C4-2B (cell line): ENCODE measurements at regions not wholly inside any gene's neighbourhood (a gene's known extent, or its start where the extent isn't known, plus 50 kb on each side); places are given as distances from the start of the nearest gene placed in this dataset.

Experiments used
- H3K27ac ChIP-seq: fragments of 450-650 bp; 2 replicates; pipeline ENCODE4 v1.5.1; 2017
- ZFX ChIP-seq: fragments of 450-650 bp; IDR thresholded peaks from 2 replicates; pipeline ENCODE4 v1.6.1; 2017
- TF ChIP-seq, protein P1 (sequence below): fragments of 450-650 bp; conservative IDR thresholded peaks from 2 replicates; pipeline ENCODE4 v1.5.1; 2017; ENCODE audit warnings: mild to moderate bottlenecking

DNA sequence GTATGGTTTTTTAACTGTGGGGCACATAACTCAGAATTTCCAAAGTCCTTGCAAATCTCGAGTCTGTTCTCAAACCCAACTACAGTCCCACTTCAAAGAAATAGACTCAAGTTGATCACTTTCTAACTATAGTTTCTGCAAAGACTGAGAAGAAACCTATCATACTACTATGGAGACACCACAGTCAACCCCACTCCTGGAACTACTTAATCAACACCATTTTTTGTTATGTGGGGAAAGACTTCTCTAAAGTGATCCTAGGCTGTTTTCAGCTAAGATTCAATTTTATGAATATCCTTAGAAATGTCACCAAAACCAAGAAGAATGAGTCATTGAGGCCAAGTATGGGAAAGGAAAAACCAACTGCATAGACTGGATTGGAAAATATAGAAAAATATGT lies 198.8 kb downstream of the WDR11 start:
- H3K27ac ChIP-seq = no peak overlapping the region
- no peak for TF ChIP-seq ZFX
- TF ChIP-seq, protein P1, sequence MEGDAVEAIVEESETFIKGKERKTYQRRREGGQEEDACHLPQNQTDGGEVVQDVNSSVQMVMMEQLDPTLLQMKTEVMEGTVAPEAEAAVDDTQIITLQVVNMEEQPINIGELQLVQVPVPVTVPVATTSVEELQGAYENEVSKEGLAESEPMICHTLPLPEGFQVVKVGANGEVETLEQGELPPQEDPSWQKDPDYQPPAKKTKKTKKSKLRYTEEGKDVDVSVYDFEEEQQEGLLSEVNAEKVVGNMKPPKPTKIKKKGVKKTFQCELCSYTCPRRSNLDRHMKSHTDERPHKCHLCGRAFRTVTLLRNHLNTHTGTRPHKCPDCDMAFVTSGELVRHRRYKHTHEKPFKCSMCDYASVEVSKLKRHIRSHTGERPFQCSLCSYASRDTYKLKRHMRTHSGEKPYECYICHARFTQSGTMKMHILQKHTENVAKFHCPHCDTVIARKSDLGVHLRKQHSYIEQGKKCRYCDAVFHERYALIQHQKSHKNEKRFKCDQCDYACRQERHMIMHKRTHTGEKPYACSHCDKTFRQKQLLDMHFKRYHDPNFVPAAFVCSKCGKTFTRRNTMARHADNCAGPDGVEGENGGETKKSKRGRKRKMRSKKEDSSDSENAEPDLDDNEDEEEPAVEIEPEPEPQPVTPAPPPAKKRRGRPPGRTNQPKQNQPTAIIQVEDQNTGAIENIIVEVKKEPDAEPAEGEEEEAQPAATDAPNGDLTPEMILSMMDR = no peak

DNA sequence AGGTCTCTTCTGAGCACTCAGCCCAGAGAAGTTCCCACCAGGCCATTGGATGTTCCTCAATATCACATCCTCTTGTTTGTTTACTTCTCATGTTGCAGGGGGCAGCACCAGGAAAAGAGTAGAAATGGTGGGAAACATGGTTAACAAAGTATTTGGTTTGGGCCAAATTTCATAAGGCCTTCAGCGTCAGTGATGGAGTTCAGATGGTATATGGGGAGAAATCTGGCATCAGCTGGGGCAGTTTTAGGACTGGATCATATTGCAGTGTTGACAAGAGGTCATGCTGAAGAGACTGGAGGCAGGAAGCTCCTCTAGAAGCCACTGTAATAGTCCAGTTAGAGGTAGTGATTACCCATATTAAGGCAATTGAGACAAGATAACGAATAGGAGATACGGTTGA lies 200.0 kb downstream of the WDR11 start:
- H3K27ac ChIP-seq = no peak overlapping the region
- TF ChIP-seq, protein P1 = no peak
- no peak for TF ChIP-seq ZFX

DNA sequence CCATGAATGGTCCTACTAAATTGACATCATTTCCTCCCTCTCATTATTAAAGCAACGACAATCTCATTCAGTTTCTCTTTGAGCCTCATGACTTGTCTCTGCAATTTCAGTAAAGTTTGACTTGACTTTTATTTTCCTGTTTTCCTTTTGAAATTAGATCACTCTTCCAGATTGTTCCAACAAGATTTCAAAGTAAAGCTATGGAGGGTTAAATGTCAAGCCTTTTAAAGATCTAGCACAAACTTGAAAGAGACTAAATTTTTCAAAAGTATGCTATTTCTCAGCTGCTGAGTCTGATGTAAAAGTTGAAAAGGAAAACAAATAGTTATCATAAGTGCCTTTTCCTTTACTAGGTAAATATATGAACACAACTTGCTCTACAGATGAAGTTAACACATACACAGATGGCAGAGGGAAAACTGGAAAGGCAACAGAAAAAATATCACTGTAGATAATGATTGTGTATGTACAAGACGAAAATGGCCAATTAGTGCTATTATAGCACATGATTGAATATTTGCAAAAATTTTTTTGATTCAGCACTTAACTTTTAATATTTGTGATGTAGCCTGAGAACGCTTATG lies 200.6 kb downstream of the WDR11 start:
- no peak overlapping the region for H3K27ac ChIP-seq
- TF ChIP-seq, protein P1 = no peak
- TF ChIP-seq ZFX = no peak

DNA sequence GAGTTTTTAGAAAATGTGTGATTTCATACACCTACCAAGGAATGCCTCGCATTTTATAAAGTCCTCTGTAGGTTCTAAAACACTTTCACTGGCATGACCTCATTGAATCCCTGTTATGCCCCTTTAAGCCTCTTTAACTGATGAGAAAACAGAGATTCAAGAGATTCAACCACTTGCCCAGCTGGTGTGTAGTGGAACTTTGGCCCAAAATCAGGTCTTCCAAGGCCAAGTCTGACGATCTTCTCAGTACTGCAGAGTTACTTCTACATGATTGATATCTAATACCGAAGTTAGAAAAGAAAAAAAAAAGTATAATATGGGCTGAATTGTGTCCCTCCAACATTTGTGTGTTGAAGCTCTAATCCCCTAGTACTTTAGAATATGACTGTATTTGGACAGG lies 202.0 kb downstream of the WDR11 start:
- H3K27ac ChIP-seq = no peak overlapping the region
- TF ChIP-seq, protein P1 = no peak
- TF ChIP-seq ZFX = no peak

DNA sequence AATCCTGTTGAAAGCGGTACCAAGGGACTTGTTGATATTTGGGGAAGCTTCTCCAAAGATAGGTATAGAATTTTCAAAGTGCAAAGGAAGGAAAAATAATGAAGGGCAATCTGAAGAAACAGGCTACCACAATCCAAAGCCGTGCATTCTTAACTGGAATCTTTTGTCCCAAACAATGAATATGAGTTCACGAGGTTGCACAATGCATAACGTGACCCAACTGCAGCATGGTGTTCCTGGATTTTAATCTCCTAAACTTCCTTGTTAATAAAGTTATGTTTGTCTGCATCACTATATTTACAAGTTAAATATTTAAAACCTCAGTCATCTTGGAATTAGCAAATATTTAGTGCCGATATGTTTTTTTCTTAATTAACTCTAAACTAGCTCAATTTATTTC lies 203.7 kb downstream of the WDR11 start:
- no peak for TF ChIP-seq ZFX
- TF ChIP-seq, protein P1 = no peak
- no peak overlapping the region for H3K27ac ChIP-seq

DNA sequence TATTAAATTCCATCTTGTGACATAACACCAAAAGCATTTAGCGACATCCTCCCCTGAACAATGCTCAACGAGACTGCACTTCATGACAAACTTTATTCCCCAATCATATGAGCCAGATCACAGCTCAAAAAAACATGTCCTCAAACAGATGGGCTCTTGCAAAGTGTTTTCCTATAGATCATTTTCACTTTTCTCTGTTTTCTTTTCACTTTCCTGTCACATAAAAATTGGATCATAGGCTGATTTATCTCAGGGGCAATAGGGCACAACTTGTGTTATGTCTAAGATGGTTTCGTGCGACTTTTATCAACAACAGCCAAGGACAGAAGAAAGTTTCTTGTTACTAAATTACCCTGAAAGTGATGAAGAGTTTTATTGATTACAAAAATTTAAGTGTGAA lies 206.1 kb downstream of the WDR11 start:
- no peak overlapping the region for H3K27ac ChIP-seq
- TF ChIP-seq, protein P1 = no peak
- no peak for TF ChIP-seq ZFX

DNA sequence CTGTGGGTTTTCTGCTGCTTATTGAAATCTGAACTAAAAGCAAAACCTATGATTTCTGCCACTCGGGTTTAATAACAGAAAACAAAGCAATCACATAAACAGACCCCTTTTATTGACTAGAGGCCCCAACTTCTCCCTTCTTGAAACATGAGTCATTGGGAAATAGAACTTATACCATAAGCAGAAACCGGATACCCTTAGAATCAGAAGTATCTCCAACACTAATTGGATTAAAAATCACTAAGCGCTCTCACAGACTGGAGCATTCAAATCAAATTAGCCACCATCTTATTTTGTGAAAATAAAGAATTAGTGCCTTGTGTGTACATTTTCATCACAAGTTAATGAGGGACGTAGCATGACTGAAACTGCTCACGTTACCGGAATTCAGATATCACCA lies 206.9 kb downstream of the WDR11 start:
- TF ChIP-seq, protein P1 = no peak
- no peak for TF ChIP-seq ZFX
- no peak overlapping the region for H3K27ac ChIP-seq
